ENCODE measurements at regions not wholly inside any gene's neighbourhood (a gene's known extent, or its start where the extent isn't known, plus 50 kb on each side); places are given as distances from the start of the nearest gene placed in this dataset.

DNA sequence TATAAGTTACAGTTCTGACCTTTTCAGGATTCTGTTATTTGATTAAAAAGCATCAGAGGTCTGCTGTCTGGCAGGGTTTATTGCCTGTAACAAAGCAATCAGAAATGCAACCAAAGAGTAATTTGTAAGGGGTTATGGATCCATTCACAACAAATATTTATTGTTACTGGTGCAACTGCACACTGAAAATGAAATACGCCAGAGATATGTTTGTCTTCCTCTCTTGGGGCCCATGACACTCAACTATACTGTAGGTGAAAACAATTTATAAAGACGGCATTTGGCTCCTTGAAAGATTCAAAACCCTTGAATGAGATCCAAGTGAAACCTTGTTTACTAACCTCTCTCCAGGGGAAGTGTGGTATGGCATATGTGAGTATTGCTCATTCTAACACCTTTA, 452.2 kb downstream of the MBD2 start:
- Mint-ChIP-seq H3K4me1 (no peaks in the 10 kb centered on the region), H3K9me3 (peaks cover 16% of the 10 kb centered on the region), H3K27ac (no peak overlapping the region), H3K27me3 (ENCODE audit: low read depth, poor library complexity) (no peaks in the 10 kb centered on the region), H3K4me3 (no peak overlapping the region), H3K36me3 (ENCODE audit: low read depth) (no peaks in the 10 kb centered on the region)
- TF ChIP-seq CTCF (IDR thresholded peaks at IDR 0.05), result no peak
- no peak for DNase-seq

- peaks cover 22% of the 10 kb centered on the region for H3K9me3 Mint-ChIP-seq
- DNase-seq, result no peak
- no peaks in the 10 kb centered on the region for H3K4me1 Mint-ChIP-seq
- H3K4me3 Mint-ChIP-seq, result no peak overlapping the region
- H3K36me3 Mint-ChIP-seq (ENCODE audit: low read depth), result no peaks in the 10 kb centered on the region
- no peak overlapping the region for H3K27ac Mint-ChIP-seq
- no peaks in the 10 kb centered on the region for H3K27me3 Mint-ChIP-seq (ENCODE audit: low read depth, poor library complexity)
- TF ChIP-seq CTCF (IDR thresholded peaks at IDR 0.05), result no peak
These were observed 452.8 kb downstream of the MBD2 start for GRCh38 chr18:53771664-53772063.

GRCh38 chr18:53765211-53765610, 459.3 kb downstream of the MBD2 start:
- Mint-ChIP-seq H3K4me3 (no peak overlapping the region), H3K27ac (no peak overlapping the region), H3K4me1 (no peaks in the 10 kb centered on the region), H3K36me3 (ENCODE audit: low read depth) (no peaks in the 10 kb centered on the region), H3K9me3 (peaks cover 26% of the 10 kb centered on the region), H3K27me3 (ENCODE audit: low read depth, poor library complexity) (no peaks in the 10 kb centered on the region)
- TF ChIP-seq CTCF (IDR thresholded peaks at IDR 0.05), result no peak
- no peak for DNase-seq

- Mint-ChIP-seq H3K27ac (no peak overlapping the region), H3K4me1 (no peaks in the 10 kb centered on the region), H3K9me3 (peaks cover 26% of the 10 kb centered on the region), H3K4me3 (no peak overlapping the region), H3K36me3 (ENCODE audit: low read depth) (no peaks in the 10 kb centered on the region), H3K27me3 (ENCODE audit: low read depth, poor library complexity) (no peaks in the 10 kb centered on the region)
- DNase-seq, result no peak
- no peak for TF ChIP-seq CTCF (IDR thresholded peaks at IDR 0.05)
These were observed 460.4 kb downstream of the MBD2 start for GRCh38 chr18:53764086-53764485.

DNA sequence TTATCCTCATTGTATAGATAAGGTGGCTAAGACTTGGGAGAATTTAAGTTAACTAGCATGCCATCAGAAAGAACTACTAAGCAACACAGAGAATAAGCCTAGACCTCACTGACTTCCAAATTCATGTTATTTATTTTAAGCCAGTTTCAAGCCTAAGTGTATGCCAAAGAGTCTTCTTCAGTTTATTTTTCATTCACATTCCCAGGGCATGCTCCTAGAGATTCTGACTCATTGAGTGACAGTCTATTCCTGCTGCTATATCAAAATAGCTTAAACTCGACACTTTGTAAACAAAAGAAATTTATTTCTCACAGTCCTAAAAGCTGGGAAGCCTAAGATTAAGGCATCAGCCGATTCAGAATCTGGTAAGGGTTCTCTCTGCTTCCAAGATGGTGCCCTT, 467.1 kb downstream of the MBD2 start:
- H3K36me3 Mint-ChIP-seq (ENCODE audit: low read depth), result no peaks in the 10 kb centered on the region
- H3K27me3 Mint-ChIP-seq (ENCODE audit: low read depth, poor library complexity), result peaks cover 4% of the 10 kb centered on the region
- peaks cover 4% of the 10 kb centered on the region for H3K4me1 Mint-ChIP-seq
- no peak overlapping the region for H3K4me3 Mint-ChIP-seq
- H3K9me3 Mint-ChIP-seq, result peaks cover 3% of the 10 kb centered on the region
- no peak for DNase-seq
- TF ChIP-seq CTCF (IDR thresholded peaks at IDR 0.05), result no peak
- H3K27ac Mint-ChIP-seq, result no peak overlapping the region

- Mint-ChIP-seq H3K9me3 (peaks cover 2% of the 10 kb centered on the region), H3K27ac (no peak overlapping the region), H3K4me3 (no peak overlapping the region), H3K4me1 (peaks cover 4% of the 10 kb centered on the region), H3K36me3 (ENCODE audit: low read depth) (no peaks in the 10 kb centered on the region), H3K27me3 (ENCODE audit: low read depth, poor library complexity) (peaks cover 4% of the 10 kb centered on the region)
- no peak for DNase-seq
- TF ChIP-seq CTCF (IDR thresholded peaks at IDR 0.05), result no peak
These were observed 467.9 kb downstream of the MBD2 start for GRCh38 chr18:53756610-53756972.

Data from nephron progenitor cell (in vitro differentiated cells).